GM21825 (cell line): ENCODE measurements at regions not wholly inside any gene's neighbourhood (a gene's known extent, or its start where the extent isn't known, plus 50 kb on each side); places are given as distances from the start of the nearest gene placed in this dataset.
"Not testable (repeated sequence)": the region's sequence is repeated elsewhere in the genome, so short reads cannot be mapped to it uniquely, and the experiment has no call there.

Source experiments
- ATAC-seq: cut with Tn5 transposase; IDR thresholded peaks from one replicate; pipeline ENCODE4 v1.9.1; 2021; ENCODE audit warnings: mild to moderate bottlenecking, moderate library complexity; ENCODE audit not compliant: unreplicated experiment

GRCh38 chr4:132344924-132345828 is 803.9 kb upstream of the PCDH10 start:
- no peak for ATAC-seq

DNA sequence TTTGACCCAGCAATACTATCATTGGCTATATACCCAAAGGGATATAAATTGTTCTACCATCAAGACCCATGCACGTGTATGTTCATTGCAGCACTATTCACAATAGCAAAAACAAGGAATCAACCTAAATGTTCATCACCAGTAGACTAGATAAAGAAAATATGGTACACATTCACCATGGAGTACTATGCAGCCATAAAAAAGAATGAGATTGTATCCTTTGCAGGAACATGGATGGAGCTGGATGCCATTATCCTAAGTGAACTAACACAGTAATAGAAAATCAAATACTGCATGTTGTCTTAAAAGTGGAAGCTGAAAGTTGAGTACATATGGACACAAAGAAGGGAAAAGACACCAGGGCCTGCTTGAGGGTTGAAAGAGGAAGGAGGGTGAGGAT is 803.1 kb upstream of the PCDH10 start:
- no peak for ATAC-seq

DNA sequence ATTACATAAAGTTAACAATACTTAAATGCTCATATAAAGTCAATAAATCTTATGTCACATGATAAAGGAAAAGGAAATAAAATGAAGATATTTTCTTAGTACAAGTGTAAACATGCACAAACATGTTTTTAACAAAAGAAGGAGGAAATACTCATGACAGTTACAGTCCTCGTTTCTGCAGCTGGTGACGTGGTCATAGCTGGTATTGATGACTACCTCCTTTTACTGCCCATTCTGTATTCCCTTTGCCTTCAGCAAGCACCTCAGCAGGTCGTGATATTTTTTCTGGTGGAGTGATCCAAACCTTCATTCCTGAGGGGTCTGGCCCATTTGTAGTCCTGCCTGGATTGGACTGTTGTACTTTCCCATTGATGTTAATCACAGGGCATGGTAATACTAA is 797.5 kb upstream of the PCDH10 start:
- ATAC-seq: not testable (repeated sequence)

DNA sequence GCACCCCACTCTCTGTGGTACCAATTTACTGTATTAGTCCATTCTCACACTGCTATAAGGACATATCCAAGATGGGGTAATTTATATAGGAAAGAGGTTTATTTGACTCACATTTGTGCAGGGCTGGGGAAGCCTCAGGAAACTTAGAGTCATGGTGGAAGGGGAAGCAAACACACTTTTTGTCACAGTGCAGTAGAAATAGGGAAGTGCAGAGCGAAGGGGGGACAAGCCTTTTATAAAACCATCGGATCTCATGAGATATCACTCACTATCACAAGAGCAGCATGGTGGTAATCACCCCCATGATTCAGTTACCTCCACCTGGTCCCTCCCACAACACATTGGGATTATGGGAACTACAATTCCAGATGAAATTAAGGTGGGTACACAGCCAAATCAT is 766.9 kb upstream of the PCDH10 start:
- ATAC-seq: no peak

- no peak for ATAC-seq
These were observed 765.4 kb upstream of the PCDH10 start for GRCh38 chr4:132383571-132384199.

DNA sequence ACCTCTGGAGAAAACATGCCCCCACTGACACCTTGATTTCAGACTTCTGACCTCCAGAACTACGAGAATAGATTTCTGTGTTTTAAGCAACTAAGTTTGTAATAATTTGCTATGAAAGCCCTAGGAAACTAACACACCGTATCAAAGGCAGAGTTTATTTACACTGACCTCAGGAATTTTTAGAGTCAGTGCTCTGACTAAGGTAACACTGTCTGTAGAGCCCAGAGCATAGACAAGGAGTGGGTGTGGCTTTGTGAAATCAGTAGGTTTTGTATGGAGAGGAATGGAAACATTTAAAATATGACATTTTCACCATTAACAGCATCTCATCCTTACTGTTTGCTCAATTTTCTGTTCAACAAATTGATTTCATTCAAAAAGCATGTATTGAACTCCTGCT is 764.4 kb upstream of the PCDH10 start:
- no peak for ATAC-seq

GRCh38 chr4:132386130-132386529 is 763.0 kb upstream of the PCDH10 start:
- no peak for ATAC-seq

DNA sequence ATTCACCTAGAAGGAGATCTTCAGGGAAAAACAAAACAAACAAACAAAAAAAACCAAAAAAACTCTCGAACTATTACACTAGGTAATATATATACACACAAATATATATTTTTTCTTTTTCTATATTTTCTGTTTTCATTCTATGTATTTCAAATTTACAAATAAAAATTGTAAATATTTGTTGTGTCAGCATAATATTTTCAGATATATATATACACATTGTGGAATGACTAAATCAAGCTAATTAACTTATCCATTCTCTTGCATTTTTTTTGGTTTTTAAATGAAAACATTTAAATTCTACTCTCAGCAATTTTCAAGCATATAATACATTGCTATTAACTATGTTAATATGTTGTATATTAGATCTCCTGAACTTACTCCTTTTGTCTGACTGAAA is 762.0 kb upstream of the PCDH10 start:
- no peak for ATAC-seq

GRCh38 chr4:132395561-132395960 is 753.5 kb upstream of the PCDH10 start:
- no peak for ATAC-seq

GRCh38 chr4:132396636-132397035 is 752.5 kb upstream of the PCDH10 start:
- ATAC-seq: no peak

- ATAC-seq: no peak
These were observed 731.9 kb upstream of the PCDH10 start for GRCh38 chr4:132417220-132417619.

DNA sequence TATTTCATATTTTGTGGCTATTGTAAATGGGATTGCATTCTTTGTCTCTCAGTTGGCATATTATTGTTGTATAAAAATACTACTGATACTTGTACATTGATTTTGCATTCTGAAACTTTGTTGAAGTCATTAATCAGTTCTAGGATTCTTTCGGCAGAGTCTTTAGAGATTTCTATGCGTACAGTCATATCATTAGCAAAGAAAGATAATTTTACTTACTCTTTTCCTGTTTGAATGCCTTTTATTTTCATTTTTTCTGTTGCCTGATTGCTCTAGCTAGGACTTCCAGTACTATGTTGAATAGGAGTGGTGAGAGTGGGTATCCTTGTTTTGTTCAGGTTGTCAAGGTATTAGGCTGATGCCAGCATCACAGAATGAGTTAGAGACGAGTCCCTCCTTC is 722.0 kb upstream of the PCDH10 start:
- ATAC-seq: no peak

DNA sequence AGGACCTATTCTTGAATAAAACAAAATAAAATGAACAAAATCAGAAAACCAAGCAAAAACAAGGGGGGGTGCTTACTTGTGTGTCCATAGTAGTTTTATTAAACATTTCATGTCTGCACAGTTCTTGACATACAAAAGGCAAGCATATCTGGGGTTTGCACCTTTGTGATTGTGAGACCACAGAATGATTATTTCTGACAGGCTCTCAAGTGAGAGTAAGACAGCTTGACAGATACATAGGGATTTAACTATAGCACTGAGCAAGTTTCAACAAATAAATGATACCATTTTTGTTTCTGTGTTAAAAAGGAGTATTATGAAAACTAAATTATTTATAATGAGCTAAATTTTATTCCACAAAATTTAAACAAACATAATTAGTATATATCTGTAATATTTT is 712.0 kb upstream of the PCDH10 start:
- ATAC-seq: no peak

DNA sequence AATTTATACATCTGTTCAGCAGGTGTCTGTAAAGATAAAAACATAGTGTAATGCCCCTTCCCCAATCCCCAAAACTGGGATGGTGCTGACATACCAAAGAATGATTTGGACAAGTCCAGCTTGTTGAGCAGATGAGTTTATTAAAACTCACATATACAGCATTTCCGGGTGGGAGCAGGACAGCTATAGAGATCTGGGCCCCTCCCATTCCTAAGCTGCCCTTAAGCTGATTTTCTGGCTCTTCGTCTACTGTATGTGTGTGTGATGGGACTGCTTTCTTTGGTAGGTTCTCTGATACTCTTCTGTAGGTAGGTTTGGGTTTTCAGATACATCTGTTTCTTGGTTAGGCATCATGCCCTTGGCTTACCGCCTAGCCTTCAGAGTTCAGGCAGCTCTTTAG is 703.7 kb upstream of the PCDH10 start:
- ATAC-seq: no peak

GRCh38 chr4:132457987-132458386 is 691.1 kb upstream of the PCDH10 start:
- ATAC-seq: not testable (repeated sequence)

DNA sequence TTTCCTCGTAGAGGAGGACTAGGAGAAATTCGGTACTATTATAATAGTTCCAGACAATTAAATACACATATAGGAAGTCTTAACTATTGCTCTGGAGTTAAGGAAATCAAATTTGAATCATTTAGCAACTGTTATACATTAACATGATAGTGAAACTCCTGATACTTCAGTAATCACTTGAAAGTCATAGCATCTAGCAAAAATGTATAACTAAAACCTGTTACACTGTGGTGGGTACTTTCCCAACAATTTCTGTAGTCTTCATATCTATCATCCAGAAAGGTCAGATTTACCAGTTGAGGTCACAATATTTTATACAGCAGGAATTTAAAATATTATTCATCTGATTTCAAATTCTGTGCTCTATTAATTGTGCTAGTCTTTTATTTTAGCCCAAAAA is 669.6 kb upstream of the PCDH10 start:
- no peak for ATAC-seq

- no peak for ATAC-seq
These were observed 660.5 kb upstream of the PCDH10 start for GRCh38 chr4:132488555-132488954.

DNA sequence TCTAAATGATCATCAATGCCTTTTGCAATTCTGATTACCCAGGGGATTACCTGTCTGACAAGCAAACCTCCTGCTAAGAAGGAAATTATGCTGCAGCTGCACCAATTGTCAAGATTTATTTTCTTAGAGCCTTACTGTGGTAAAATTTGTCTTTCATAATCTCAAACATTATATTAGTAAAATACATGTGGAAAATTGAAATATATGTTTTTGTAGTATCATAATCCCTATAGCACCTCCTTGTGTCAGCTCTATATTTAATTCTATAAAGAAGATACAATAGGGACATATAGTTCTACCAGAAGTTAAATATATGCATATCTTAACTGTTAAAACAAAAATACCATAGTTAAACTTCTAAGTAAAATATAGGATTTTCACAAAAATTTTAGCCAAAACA is 655.6 kb upstream of the PCDH10 start:
- ATAC-seq: no peak

GRCh38 chr4:132495267-132495812 is 653.8 kb upstream of the PCDH10 start:
- not testable (repeated sequence) for ATAC-seq

DNA sequence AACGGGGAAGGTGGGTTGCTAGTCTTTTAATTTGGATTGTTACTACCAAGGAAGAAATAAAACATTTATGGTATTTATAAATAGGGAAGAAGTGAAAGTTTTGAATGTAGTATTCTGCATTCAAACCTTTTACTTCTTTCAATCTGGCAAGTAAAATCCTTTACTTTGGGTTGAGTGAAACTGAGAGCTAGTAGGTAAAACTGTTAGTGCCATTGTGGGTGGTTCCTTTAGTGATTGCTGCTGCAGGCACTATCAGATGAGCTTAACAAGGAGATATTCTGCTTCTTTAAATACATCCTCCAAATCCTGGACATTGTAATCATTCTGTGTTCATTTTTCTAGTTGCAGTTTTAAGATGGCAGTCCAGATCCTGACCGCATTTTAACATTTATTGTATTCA is 650.9 kb upstream of the PCDH10 start:
- no peak for ATAC-seq

GRCh38 chr4:132502096-132502552 is 647.0 kb upstream of the PCDH10 start:
- ATAC-seq: no peak

DNA sequence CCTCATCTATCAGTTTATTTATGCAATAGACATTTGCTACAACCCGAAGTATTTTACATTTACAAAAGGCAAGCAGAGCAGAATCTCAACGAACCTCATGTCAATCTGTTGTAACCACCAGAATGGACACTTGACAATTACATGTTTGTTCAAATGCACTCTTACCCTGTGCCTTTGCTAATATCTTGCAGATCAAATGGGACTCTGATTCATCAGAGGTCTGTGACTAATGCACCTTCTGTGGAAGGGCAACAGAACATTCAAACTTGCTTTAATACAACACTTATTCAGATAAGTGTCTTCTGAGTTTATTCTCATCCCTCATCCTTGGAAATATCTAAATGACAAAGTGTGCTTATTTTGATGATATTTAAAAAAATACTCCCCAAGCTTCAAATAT is 644.7 kb upstream of the PCDH10 start:
- no peak for ATAC-seq
